ENCODE measurements at regions not wholly inside any gene's neighbourhood (a gene's known extent, or its start where the extent isn't known, plus 50 kb on each side); places are given as distances from the start of the nearest gene placed in this dataset.

GRCh38 chr4:35734381-35735098 lies 509.8 kb downstream of the ARAP2 start:
- no peaks in the 10 kb centered on the region for H3K36me3 Mint-ChIP-seq (ENCODE audit: low read depth)

GRCh38 chr4:35739308-35739707 lies 505.0 kb downstream of the ARAP2 start:
- no peaks in the 10 kb centered on the region for H3K27me3 Mint-ChIP-seq
- ChIA-PET CTCF (no interaction called here), POLR2A (no interaction called here)
- H3K27ac Mint-ChIP-seq: no peak overlapping the region
- intact Hi-C loops (cut with DNase I, micrococcal nuclease): no loop called here
- no peaks in the 10 kb centered on the region for H3K4me1 Mint-ChIP-seq (ENCODE audit: low read depth)
- H3K4me3 ChIP-seq (ENCODE audit: low read length): no peak overlapping the region
- no peak overlapping the region for H3K4me3 Mint-ChIP-seq
- DNase-seq (no peak), ATAC-seq (ENCODE audit: poor library complexity) (no peak)
- H3K4me1 ChIP-seq (ENCODE audit: insufficient read depth, low read length): no peaks in the 10 kb centered on the region
- H3K27ac ChIP-seq (ENCODE audit: low read depth in 1 of 2, low read length in 2 of 2): no peak overlapping the region
- H3K36me3 ChIP-seq (ENCODE audit: insufficient read depth, low read length): no peaks in the 10 kb centered on the region
- H3K36me3 Mint-ChIP-seq (ENCODE audit: low read depth): no peaks in the 10 kb centered on the region
- no peaks in the 10 kb centered on the region for H3K27me3 ChIP-seq (ENCODE audit: control insufficient read depth in 1 of 2, insufficient read depth in 2 of 2, low read length in 2 of 2)
- peaks cover 0 to 5% of the 10 kb centered on the region in 2 experiments for H3K9me3 ChIP-seq (ENCODE audit: control insufficient read depth in 1 of 2, insufficient read depth in 1 of 2, low read length in 2 of 2)
- TF ChIP-seq CTCF (IDR thresholded peaks at IDR 0.05): no peak
- H3K9me3 Mint-ChIP-seq: peaks cover 6% of the 10 kb centered on the region

More at GRCh38 chr4:35734381-35735098, 509.8 kb downstream of the ARAP2 start:
- TF ChIP-seq CTCF (IDR thresholded peaks at IDR 0.05): no peak
- Histone ChIP-seq H3K4me1 (ENCODE audit: insufficient read depth, low read length) (no peaks in the 10 kb centered on the region), H3K36me3 (ENCODE audit: insufficient read depth, low read length) (no peaks in the 10 kb centered on the region), H3K27ac (ENCODE audit: low read depth in 1 of 2, low read length in 2 of 2) (no peak overlapping the region), H3K27me3 (ENCODE audit: control insufficient read depth in 1 of 2, insufficient read depth in 2 of 2, low read length in 2 of 2) (no peaks in the 10 kb centered on the region), H3K4me3 (ENCODE audit: low read length) (no peak overlapping the region), H3K9me3 (ENCODE audit: control insufficient read depth in 1 of 2, insufficient read depth in 1 of 2, low read length in 2 of 2) (no peaks in the 10 kb centered on the region)
- Mint-ChIP-seq H3K9me3 (peaks cover 2% of the 10 kb centered on the region), H3K27ac (no peak overlapping the region), H3K4me3 (no peak overlapping the region), H3K27me3 (no peaks in the 10 kb centered on the region), H3K4me1 (ENCODE audit: low read depth) (no peaks in the 10 kb centered on the region)
- ATAC-seq (ENCODE audit: poor library complexity): no peak
- intact Hi-C loops (cut with DNase I, micrococcal nuclease): no loop called here
- ChIA-PET CTCF (no interaction called here), POLR2A (no interaction called here)
- no peak for DNase-seq

GRCh38 chr4:35754047-35754446 lies 490.3 kb downstream of the ARAP2 start:
- H3K4me3 ChIP-seq (ENCODE audit: low read length): no peak overlapping the region
- no peaks in the 10 kb centered on the region for H3K36me3 ChIP-seq (ENCODE audit: insufficient read depth, low read length)
- no peaks in the 10 kb centered on the region for H3K9me3 ChIP-seq (ENCODE audit: control insufficient read depth in 1 of 2, insufficient read depth in 1 of 2, low read length in 2 of 2)
- no peak for TF ChIP-seq CTCF (IDR thresholded peaks at IDR 0.05)
- no peaks in the 10 kb centered on the region for H3K27me3 ChIP-seq (ENCODE audit: control insufficient read depth in 1 of 2, insufficient read depth in 2 of 2, low read length in 2 of 2)
- Mint-ChIP-seq H3K4me3 (no peak overlapping the region), H3K36me3 (ENCODE audit: low read depth) (no peaks in the 10 kb centered on the region), H3K4me1 (ENCODE audit: low read depth) (no peaks in the 10 kb centered on the region), H3K9me3 (no peaks in the 10 kb centered on the region), H3K27me3 (no peaks in the 10 kb centered on the region), H3K27ac (no peak overlapping the region)
- CTCF ChIA-PET: no interaction called here
- POLR2A ChIA-PET: no interaction called here
- intact Hi-C loops (cut with DNase I, micrococcal nuclease): no loop called here
- ATAC-seq (ENCODE audit: poor library complexity) (no peak), DNase-seq (no peak)
- no peak overlapping the region for H3K27ac ChIP-seq (ENCODE audit: low read depth in 1 of 2, low read length in 2 of 2)
- no peaks in the 10 kb centered on the region for H3K4me1 ChIP-seq (ENCODE audit: insufficient read depth, low read length)
